B cell (primary cell): ENCODE measurements at regions not wholly inside any gene's neighbourhood (a gene's known extent, or its start where the extent isn't known, plus 50 kb on each side); places are given as distances from the start of the nearest gene placed in this dataset.
A peak's percentile ranks its signal among the peaks of the same experiment; 100 is the strongest.

Experiments used
- ATAC-seq: fragments of 200-7000 bp; cut with Tn5 transposase; one replicate; pipeline ENCODE4 v1.10.0; 2021; ENCODE audit warnings: low read depth, mild to moderate bottlenecking, moderate number of reproducible peaks, moderate library complexity
- CTCF ChIA-PET: fragments of 350-600 bp; sonication (Branson Sonifier 250); formaldehyde crosslinking; loops from one replicate; lab custom pipeline; 2021; ENCODE audit warnings: antibody characterized with exemption, inconsistent platforms; lab: Charles Lee
- POLR2A ChIA-PET: fragments of 350-600 bp; sonication (Branson Sonifier 250); formaldehyde crosslinking; loops from one replicate; lab custom pipeline; 2021; ENCODE audit warnings: antibody characterized with exemption; lab: Charles Lee
- DNase-seq: peaks from one replicate; pipeline ENCODE4 v3.0.0; 2013
- H2AFZ ChIP-seq: 2 replicates; pipeline ENCODE4 v1.6.1; 2012; ENCODE audit warnings: mild to moderate bottlenecking, low read depth, low read length; ENCODE audit not compliant: insufficient read depth, poor library complexity, severe bottlenecking
- H3K27ac ChIP-seq, 2 donors: 1 replicate in 1 of 2; 2 replicates in 1 of 2; pipeline ENCODE4 v1.5.1; 2012 to 2013; ENCODE audit warnings: low read length in 2 of 2, mild to moderate bottlenecking in 2 of 2, moderate library complexity in 1 of 2
- H3K27me3 ChIP-seq, 4 experiments: fragments of 200-600 bp in 1 of 4; sonication (generic) in 1 of 4; replicated peaks in 1 of 4; 1 replicate in 2 of 4; 2 replicates in 2 of 4; pipeline versions ENCODE4 v1.6.1 to v1.7.0; 2013 to 2016; ENCODE audit warnings: low read length in 3 of 4, mild to moderate bottlenecking in 2 of 4, mixed read lengths in 1 of 4, moderate library complexity in 1 of 4; ENCODE audit not compliant: insufficient read depth in 4 of 4, control insufficient read depth in 3 of 4; ENCODE audit errors: control extremely low read depth in 1 of 4
- H3K36me3 ChIP-seq, 2 experiments: replicated peaks in 1 of 2; 1 replicate in 1 of 2; 2 replicates in 1 of 2; pipeline versions ENCODE4 v1.6.1 to v1.7.1; 2013; ENCODE audit warnings: low read length in 1 of 2; ENCODE audit not compliant: insufficient read depth in 2 of 2, control insufficient read depth in 1 of 2; ENCODE audit errors: control extremely low read depth in 1 of 2, extremely low read depth in 1 of 2
- H3K4me1 ChIP-seq, 2 donors: fragments of 200-600 bp in 1 of 2; sonication (generic) in 1 of 2; 1 replicate in 1 of 2; 2 replicates in 1 of 2; pipeline versions ENCODE4 v1.5.1 to v1.6.1; 2013 to 2017; ENCODE audit warnings: low read length in 2 of 2; ENCODE audit not compliant: control insufficient read depth in 2 of 2, insufficient read depth in 2 of 2
- H3K4me2 ChIP-seq: replicated peaks from 2 replicates; pipeline ENCODE3; 2012; ENCODE audit warnings: mild to moderate bottlenecking, low read depth, low read length; ENCODE audit not compliant: poor library complexity, severe bottlenecking
- H3K4me3 ChIP-seq, 5 experiments: fragments of 200-600 bp in 1 of 5; sonication (generic) in 1 of 5; 1 replicate in 3 of 5; 2 replicates in 2 of 5; pipeline versions ENCODE4 v1.5.1 to v1.7.0; 2011 to 2016; ENCODE audit warnings: low read length in 4 of 5, mild to moderate bottlenecking in 4 of 5, low read depth in 2 of 5, control low read depth in 1 of 5, moderate library complexity in 1 of 5; ENCODE audit not compliant: insufficient read depth in 1 of 5; ENCODE audit errors: control extremely low read depth in 1 of 5, extremely low read depth in 1 of 5
- H3K79me2 ChIP-seq: fragments of 200-600 bp; sonication (generic); one replicate; pipeline ENCODE4 v1.6.0; 2016; ENCODE audit warnings: low read length; ENCODE audit not compliant: control insufficient read depth, insufficient read depth
- H3K9ac ChIP-seq: fragments of 200-600 bp; sonication (generic); 2 replicates; pipeline ENCODE4 v1.6.1; 2017; ENCODE audit warnings: mild to moderate bottlenecking, low read length, moderate library complexity
- H3K9me3 ChIP-seq, 3 donors: one replicate each; pipeline versions ENCODE4 v1.6.1 to v1.7.1; 2013; ENCODE audit warnings: low read length in 2 of 3; ENCODE audit not compliant: control insufficient read depth in 2 of 3, insufficient read depth in 1 of 3; ENCODE audit errors: control extremely low read depth in 1 of 3
- H4K20me1 ChIP-seq: 2 replicates; pipeline ENCODE4 v1.6.0; 2012; ENCODE audit warnings: mild to moderate bottlenecking, low read length; ENCODE audit not compliant: insufficient read depth, control insufficient read depth, poor library complexity, severe bottlenecking
- H3K27ac Mint-ChIP-seq: one replicate; pipeline ENCODE4 v1.8.0; 2021; ENCODE audit warnings: mixed read lengths
- H3K27me3 Mint-ChIP-seq: one replicate; pipeline ENCODE4 v1.8.0; 2021; ENCODE audit warnings: mixed read lengths
- H3K4me1 Mint-ChIP-seq: one replicate; pipeline ENCODE4 v1.8.0; 2021; ENCODE audit warnings: mixed read lengths
- H3K4me3 Mint-ChIP-seq: one replicate; pipeline ENCODE4 v1.8.0; 2021; ENCODE audit warnings: mixed read lengths
- H3K9me3 Mint-ChIP-seq: one replicate; pipeline ENCODE4 v1.8.0; 2022; ENCODE audit warnings: mixed read lengths; ENCODE audit not compliant: insufficient read depth
- EZH2 ChIP-seq: IDR thresholded peaks from 2 replicates; pipeline ENCODE4 v1.6.1; 2012; ENCODE audit warnings: borderline replicate concordance, low read depth, mild to moderate bottlenecking, moderate library complexity, low read length; ENCODE audit not compliant: insufficient read depth, poor library complexity, severe bottlenecking
- WGBS: methylation state at CpG from one replicate; pipeline ENCODE4 v1.1.5; 2013; ENCODE audit warnings: missing lambda C conversion rate; ENCODE audit not compliant: insufficient coverage; 5-methylcytosine and 5-hydroxymethylcytosine counted together
- intact Hi-C: fragments of 100-400 bp; cut with micrococcal nuclease; formaldehyde crosslinking; loops from one replicate; pipeline ENCODE4 v1.10.0; 2022
- TF ChIP-seq, protein P1 (sequence below): fragments of 200-600 bp; IDR thresholded peaks from one replicate; pipeline ENCODE4 v1.8.0; 2022; ENCODE audit warnings: antibody characterized with exemption, mild to moderate bottlenecking

DNA sequence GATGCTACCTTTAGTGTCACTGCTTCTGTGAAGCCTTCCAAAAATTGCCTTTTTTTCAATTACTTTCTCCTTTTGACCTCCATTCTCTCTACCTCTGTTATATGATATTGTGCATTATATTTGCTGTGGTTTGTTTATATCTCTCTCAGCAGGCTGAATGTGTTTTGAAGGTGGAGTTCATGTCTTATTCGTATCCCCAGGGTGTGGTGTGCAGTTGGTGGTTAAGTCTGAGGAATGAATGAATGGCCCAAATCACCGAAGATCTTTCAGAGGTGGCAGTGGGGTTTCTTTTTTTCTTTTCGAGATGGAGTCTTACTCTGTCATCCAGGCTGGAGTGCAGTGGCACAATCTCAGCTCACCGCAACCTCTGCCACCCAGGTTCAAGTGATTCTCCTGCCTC, 53.5 kb upstream of the MAP4K3 start:
- peaks cover 41% of the 10 kb centered on the region for H3K4me1 Mint-ChIP-seq
- CTCF ChIA-PET: interaction anchor here (1.1 kb wide), 1 partner anchor 111 kb away, joined by 3 read pairs; no protein-coding TSS in a partner anchor
- 100% methylated on average over 1 of the region's 4 CpGs for WGBS

DNA sequence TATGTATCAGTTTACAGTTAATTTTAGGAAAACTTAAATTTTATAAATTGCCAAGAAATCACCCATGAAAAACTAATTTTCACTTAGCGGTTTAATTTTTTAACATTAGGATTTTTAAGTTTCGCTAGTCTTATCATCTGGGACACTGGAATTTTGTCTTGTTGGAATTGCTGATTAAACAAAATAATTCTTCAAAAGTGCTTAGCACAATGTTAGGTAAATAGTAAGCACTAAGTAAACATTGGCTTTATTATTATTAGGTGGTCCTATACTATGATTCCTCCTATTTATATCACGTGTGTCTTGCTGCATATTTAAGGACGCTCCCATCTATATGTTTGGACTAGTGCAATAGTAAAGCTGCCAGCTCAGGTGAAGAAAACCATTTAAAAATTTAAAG, 54.6 kb upstream of the MAP4K3 start:
- Mint-ChIP-seq H3K4me1 (peaks cover 44% of the 10 kb centered on the region), H3K27ac (peak overlapping the region; percentile 88), H3K27me3 (peaks cover 18% of the 10 kb centered on the region), H3K4me3 (peak overlapping the region; percentile 81), H3K9me3 (no peaks in the 10 kb centered on the region)
- no CpG with 5 or more reads among the region's 4 CpGs for WGBS
- Histone ChIP-seq H4K20me1 (no peaks in the 10 kb centered on the region), H3K4me2 (peak overlapping the region; percentile 73), H3K4me1 (peaks cover 35 to 43% of the 10 kb centered on the region in 2 donors), H2AFZ (no peak overlapping the region), H3K27ac (peak overlapping the region; percentile 58 to 81), H3K79me2 (no peaks in the 10 kb centered on the region), H3K27me3 (peaks cover 0 to 18% (median 3%) of the 10 kb centered on the region in 4 experiments), H3K9ac (no peak overlapping the region), H3K4me3 (peak overlapping the region in 1 of 5 experiments; percentile 36), H3K36me3 (no peaks in the 10 kb centered on the region), H3K9me3 (peaks cover 0 to 3% (median 0%) of the 10 kb centered on the region in 3 donors)
- TF ChIP-seq EZH2: no peak
- TF ChIP-seq, protein P1, sequence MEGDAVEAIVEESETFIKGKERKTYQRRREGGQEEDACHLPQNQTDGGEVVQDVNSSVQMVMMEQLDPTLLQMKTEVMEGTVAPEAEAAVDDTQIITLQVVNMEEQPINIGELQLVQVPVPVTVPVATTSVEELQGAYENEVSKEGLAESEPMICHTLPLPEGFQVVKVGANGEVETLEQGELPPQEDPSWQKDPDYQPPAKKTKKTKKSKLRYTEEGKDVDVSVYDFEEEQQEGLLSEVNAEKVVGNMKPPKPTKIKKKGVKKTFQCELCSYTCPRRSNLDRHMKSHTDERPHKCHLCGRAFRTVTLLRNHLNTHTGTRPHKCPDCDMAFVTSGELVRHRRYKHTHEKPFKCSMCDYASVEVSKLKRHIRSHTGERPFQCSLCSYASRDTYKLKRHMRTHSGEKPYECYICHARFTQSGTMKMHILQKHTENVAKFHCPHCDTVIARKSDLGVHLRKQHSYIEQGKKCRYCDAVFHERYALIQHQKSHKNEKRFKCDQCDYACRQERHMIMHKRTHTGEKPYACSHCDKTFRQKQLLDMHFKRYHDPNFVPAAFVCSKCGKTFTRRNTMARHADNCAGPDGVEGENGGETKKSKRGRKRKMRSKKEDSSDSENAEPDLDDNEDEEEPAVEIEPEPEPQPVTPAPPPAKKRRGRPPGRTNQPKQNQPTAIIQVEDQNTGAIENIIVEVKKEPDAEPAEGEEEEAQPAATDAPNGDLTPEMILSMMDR: no peak
- ChIA-PET POLR2A (interaction anchor here (0.6 kb wide), 1 partner anchor 343 kb away, joined by 5 read pairs; no protein-coding TSS in a partner anchor), CTCF (interaction anchor here (1.1 to 1.5 kb wide), 2 partner anchors 16 to 112 kb away, joined by 3 to 5 read pairs; no protein-coding TSS in a partner anchor)
- ATAC-seq: no peak
- intact Hi-C loops: loop anchor here (1.0 to 10.0 kb wide), 8 partner anchors 13 to 1114 kb away; partner anchors contain the start of genes ATL2 and MAP4K3
- no peak for DNase-seq

More for the DNA sequence above, 53.5 kb upstream of the MAP4K3 start:
- Histone ChIP-seq H3K27ac (no peak overlapping the region), H3K27me3 (peaks cover 0 to 12% (median 3%) of the 10 kb centered on the region in 4 experiments), H3K79me2 (no peaks in the 10 kb centered on the region), H4K20me1 (no peaks in the 10 kb centered on the region), H3K9ac (no peak overlapping the region), H3K4me2 (no peak overlapping the region), H3K36me3 (no peaks in the 10 kb centered on the region), H3K9me3 (peaks cover 0 to 3% (median 0%) of the 10 kb centered on the region in 3 donors), H2AFZ (no peak overlapping the region), H3K4me3 (no peak overlapping the region), H3K4me1 (peaks cover 35 to 43% of the 10 kb centered on the region in 2 donors)
- H3K27ac Mint-ChIP-seq: peak overlapping the region; percentile 67
- TF ChIP-seq, protein P1: no peak
- no peak for TF ChIP-seq EZH2
- no peaks in the 10 kb centered on the region for H3K9me3 Mint-ChIP-seq
- ATAC-seq (no peak), DNase-seq (no peak)
- peaks cover 16% of the 10 kb centered on the region for H3K27me3 Mint-ChIP-seq
- intact Hi-C loops: loop anchor here (5.0 to 10.0 kb wide), 3 partner anchors 226 to 1113 kb away; partner anchors contain the start of gene ATL2
- POLR2A ChIA-PET: no interaction called here
- peak overlapping the region; percentile 45 for H3K4me3 Mint-ChIP-seq
